ENCODE measurements at regions not wholly inside any gene's neighbourhood (a gene's known extent, or its start where the extent isn't known, plus 50 kb on each side); places are given as distances from the start of the nearest gene placed in this dataset.

DNA sequence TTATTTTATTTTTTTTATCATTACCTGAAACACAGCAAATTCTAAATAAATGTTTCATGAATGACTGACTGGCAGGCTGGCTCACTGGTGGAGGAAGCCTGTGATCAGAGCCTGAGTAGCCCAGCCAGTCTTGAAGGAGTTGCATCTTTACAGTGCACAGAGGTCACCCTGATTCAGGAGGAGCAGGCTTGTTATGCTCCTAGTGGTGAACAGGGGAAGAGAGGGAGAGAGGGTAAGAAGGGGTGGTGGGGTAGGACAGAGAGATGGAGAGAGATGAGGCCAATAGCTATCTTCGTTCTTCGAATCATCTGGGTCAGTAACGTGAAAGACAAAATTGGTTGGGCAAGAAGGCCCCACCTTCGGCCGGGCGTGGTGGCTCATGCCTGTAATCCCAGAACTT lies 202.6 kb upstream of the MCTP2 start:
- Histone ChIP-seq H3K9me3 (no peaks in the 10 kb centered on the region), H3K27me3 (peaks cover 0 to 3% (median 0%) of the 10 kb centered on the region in 4 donors), H3K4me3 (no peak overlapping the region), H3K4me1 (no peaks in the 10 kb centered on the region), H3K36me3 (no peaks in the 10 kb centered on the region), H3K27ac (no peak overlapping the region)
- WGBS, 2 donors = 81 to 84% methylated on average over 6 of the region's 6 CpGs
- TF ChIP-seq, protein P1, sequence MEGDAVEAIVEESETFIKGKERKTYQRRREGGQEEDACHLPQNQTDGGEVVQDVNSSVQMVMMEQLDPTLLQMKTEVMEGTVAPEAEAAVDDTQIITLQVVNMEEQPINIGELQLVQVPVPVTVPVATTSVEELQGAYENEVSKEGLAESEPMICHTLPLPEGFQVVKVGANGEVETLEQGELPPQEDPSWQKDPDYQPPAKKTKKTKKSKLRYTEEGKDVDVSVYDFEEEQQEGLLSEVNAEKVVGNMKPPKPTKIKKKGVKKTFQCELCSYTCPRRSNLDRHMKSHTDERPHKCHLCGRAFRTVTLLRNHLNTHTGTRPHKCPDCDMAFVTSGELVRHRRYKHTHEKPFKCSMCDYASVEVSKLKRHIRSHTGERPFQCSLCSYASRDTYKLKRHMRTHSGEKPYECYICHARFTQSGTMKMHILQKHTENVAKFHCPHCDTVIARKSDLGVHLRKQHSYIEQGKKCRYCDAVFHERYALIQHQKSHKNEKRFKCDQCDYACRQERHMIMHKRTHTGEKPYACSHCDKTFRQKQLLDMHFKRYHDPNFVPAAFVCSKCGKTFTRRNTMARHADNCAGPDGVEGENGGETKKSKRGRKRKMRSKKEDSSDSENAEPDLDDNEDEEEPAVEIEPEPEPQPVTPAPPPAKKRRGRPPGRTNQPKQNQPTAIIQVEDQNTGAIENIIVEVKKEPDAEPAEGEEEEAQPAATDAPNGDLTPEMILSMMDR (IDR thresholded peaks at IDR 0.05) = no peak
- FAIRE-seq (no peak), DNase-seq (no peak), ATAC-seq (no peak)
- intact Hi-C loops (cut with DNase I) = no loop called here

DNA sequence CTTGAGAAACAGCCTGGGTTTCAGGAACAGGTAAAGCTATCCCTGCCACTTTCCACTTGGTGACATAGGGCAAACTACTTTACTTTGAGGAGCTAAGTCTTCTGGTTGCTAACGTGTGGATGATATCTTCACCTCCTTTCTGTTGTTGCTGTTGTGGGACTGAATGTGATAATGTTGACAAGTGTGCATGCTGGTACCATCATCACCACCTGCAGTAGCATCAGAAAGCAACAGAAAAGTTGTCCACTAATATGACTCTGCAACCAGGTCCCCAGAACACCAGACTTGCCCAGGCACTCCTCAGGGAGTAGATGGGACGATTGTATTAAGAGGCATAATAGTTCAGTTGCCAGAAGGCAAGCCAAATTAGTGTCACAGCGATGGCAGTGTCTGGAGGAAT lies 203.2 kb upstream of the MCTP2 start:
- no peaks in the 10 kb centered on the region for H3K4me1 ChIP-seq
- H3K27ac ChIP-seq = no peak overlapping the region
- TF ChIP-seq, protein P1 (IDR thresholded peaks at IDR 0.05) = no peak
- peaks cover 0 to 3% (median 0%) of the 10 kb centered on the region in 4 donors for H3K27me3 ChIP-seq
- intact Hi-C loops (cut with DNase I) = no loop called here
- FAIRE-seq = no peak
- 61% methylated on average over 3 of the region's 3 CpGs for WGBS, 2 donors
- no peak overlapping the region for H3K4me3 ChIP-seq
- no peaks in the 10 kb centered on the region for H3K9me3 ChIP-seq
- no peaks in the 10 kb centered on the region for H3K36me3 ChIP-seq
- ATAC-seq = no peak
- DNase-seq = no peak

DNA sequence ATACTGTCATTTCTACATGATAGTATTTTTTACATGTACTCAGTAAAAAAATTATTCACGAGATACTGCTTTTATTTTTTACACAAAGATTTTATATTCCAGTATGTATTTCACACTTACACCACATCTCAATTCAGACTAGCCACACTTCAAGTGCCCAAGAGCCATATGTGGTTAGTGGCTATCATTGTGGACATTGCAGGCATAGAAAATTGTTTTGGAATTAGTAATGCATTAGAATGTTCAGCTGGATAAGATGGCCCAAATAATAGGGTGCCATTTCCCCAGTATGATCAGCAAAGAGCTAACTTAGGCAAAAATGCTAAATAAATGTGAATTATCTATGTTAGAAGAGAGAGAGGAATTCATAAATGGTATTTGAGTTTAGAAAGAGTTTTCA lies 203.8 kb upstream of the MCTP2 start:
- intact Hi-C loops (cut with DNase I) = no loop called here
- TF ChIP-seq, protein P1 (IDR thresholded peaks at IDR 0.05) = no peak
- no peak for DNase-seq
- no peak for FAIRE-seq
- H3K36me3 ChIP-seq = no peaks in the 10 kb centered on the region
- H3K27ac ChIP-seq = no peak overlapping the region
- WGBS, 2 donors = 45 to 54% methylated on average over 1 of the region's 1 CpG
- peaks cover 0 to 3% (median 0%) of the 10 kb centered on the region in 4 donors for H3K27me3 ChIP-seq
- no peak overlapping the region for H3K4me3 ChIP-seq
- no peak for ATAC-seq
- no peaks in the 10 kb centered on the region for H3K4me1 ChIP-seq
- H3K9me3 ChIP-seq = no peaks in the 10 kb centered on the region

DNA sequence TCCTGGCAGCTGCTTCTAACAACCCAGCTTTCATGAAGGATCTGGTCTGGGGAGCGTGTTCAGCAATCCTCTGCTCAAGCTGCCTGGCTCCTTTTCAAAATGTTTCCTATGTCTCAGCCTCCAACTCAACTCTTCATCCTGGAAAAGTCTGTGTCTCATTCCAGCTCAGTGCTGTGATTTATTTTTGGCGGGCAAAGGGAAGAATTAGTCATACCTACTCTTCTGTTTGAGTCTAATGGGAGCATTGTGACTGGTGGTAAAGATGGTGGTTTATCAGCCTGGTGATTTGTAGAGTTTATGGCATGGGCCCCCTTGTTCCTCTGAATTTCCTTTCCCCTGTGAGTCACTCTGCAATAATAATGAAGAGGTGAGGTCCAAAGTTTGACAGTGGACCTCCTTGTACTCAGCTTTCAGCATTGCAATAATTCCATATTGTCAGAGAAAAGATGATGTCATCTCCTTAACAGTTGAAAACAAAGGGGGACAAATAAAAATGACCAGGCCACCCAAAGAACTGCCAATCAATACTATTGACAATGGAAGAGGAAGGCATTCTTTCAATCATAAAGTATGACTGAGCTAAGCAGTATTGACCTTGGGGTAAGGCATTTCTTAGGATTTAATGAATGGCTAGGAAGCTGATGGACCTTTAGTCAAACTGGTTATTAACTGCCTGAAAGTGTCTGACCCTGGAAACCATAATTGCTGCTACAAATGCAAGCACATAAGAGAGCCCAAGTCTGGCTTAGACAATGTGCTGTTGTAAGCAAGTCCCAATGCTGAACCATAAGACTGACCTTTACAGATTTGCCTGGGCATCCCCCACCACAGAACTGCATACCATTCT lies 204.7 kb upstream of the MCTP2 start:
- intact Hi-C loops (cut with DNase I) = no loop called here
- Histone ChIP-seq H3K4me3 (no peak overlapping the region), H3K36me3 (no peaks in the 10 kb centered on the region), H3K27me3 (peaks cover 0 to 3% (median 0%) of the 10 kb centered on the region in 4 donors), H3K9me3 (no peaks in the 10 kb centered on the region), H3K4me1 (no peaks in the 10 kb centered on the region), H3K27ac (no peak overlapping the region)
- no peak for ATAC-seq
- FAIRE-seq = peak; percentile 39
- WGBS, 2 donors = 78 to 81% methylated on average over 2 of the region's 2 CpGs
- DNase-seq = no peak
- TF ChIP-seq, protein P1 (IDR thresholded peaks at IDR 0.05) = no peak

DNA sequence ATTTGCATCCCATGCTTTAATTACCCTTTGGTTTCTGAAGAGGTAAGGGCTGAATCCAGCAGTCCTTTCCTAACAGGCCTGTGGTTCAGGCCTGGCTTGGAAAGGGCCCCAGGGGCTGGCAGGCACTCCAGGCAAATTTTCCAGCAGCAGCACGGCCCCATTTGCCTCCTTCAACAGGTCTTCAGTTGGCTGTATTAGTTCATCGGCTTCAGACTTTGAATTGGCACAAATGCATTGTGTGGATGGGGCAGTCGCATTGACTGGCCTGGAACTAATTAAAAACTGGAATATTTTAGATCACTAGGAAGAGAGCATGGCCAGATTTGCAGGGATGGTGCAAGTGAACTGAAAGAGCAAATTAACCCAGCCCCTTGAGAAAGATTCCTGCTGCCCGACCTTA lies 207.8 kb upstream of the MCTP2 start:
- Histone ChIP-seq H3K27me3 (peaks cover 0 to 3% (median 0%) of the 10 kb centered on the region in 4 donors), H3K4me3 (no peak overlapping the region), H3K36me3 (no peaks in the 10 kb centered on the region), H3K4me1 (no peaks in the 10 kb centered on the region), H3K9me3 (no peaks in the 10 kb centered on the region), H3K27ac (no peak overlapping the region)
- 83 to 86% methylated on average over 4 of the region's 4 CpGs for WGBS, 2 donors
- ATAC-seq (no peak), FAIRE-seq (no peak), DNase-seq (no peak)
- intact Hi-C loops (cut with DNase I) = no loop called here
- TF ChIP-seq, protein P1 (IDR thresholded peaks at IDR 0.05) = no peak
